HCT116 (cell line): ENCODE measurements at regions not wholly inside any gene's neighbourhood (a gene's known extent, or its start where the extent isn't known, plus 50 kb on each side); places are given as distances from the start of the nearest gene placed in this dataset.

Source experiments
- ATAC-seq: fragments of 200-7000 bp; cut with Tn5 transposase; 2 replicates; pipeline ENCODE4 v1.9.1; 2020; ENCODE audit warnings: mild to moderate bottlenecking, moderate library complexity
- BruUV-seq: library from RNA; stranded (reverse); fragments of 400-500 nt; replicated peaks from 2 replicates; lab custom pipeline; 2021; lab: Mats Ljungman, UMichigan
- CTCF ChIA-PET: fragments of 300-600 bp; sonication (Branson Sonifier 250); formaldehyde crosslinking; loops from one replicate; lab custom pipeline; 2021; ENCODE audit warnings: antibody characterized with exemption; lab: Charles Lee
- POLR2A ChIA-PET: fragments of 300-600, 350-600 bp; sonication (Branson Sonifier 250); formaldehyde crosslinking; loops from one replicate; lab custom pipeline; 2021; ENCODE audit warnings: antibody characterized with exemption; lab: Charles Lee
- RAD21 ChIA-PET, 2 experiments: fragments of 300-600 bp; sonication (Branson Sonifier 250); formaldehyde crosslinking; loops; one replicate each; lab custom pipeline; 2023; ENCODE audit warnings: low total read pairs in 2 of 2; ENCODE audit not compliant: uncharacterized antibody in 2 of 2, unreplicated experiment in 2 of 2, low non-redundant PET in 1 of 2; lab: Charles Lee
- DNase-seq: peaks from one replicate; pipeline ENCODE4 v3.0.0-alpha.2; 2010; ENCODE audit warnings: low read depth, low spot score
- H2AFZ ChIP-seq: fragments of 200-600 bp; shearing (Covaris generic), sonication (generic); 2 replicates; pipeline ENCODE4 v1.6.1; 2017; ENCODE audit warnings: low read depth, mixed run types, mixed read lengths, antibody characterized with exemption, low read length; ENCODE audit not compliant: poor library complexity, severe bottlenecking
- H3K27ac ChIP-seq: 2 replicates; pipeline ENCODE4 v1.5.1; 2012; ENCODE audit warnings: low read depth, low read length
- H3K27me3 ChIP-seq: fragments of 200-600 bp; sonication (generic); 2 replicates; pipeline ENCODE4 v1.6.1; 2016; ENCODE audit warnings: mixed run types, low read length, mixed read lengths; ENCODE audit not compliant: insufficient read depth
- H3K36me3 ChIP-seq, 2 experiments: fragments of 200-500 bp in 1 of 2; fragments of 200-600 bp in 1 of 2; sonication (Bioruptor generic) in 1 of 2; sonication (generic) in 1 of 2; 2 replicates each; pipeline versions ENCODE4 v1.5.1 to v1.6.1; 2014 to 2016; ENCODE audit warnings: low read length in 2 of 2, inconsistent platforms in 1 of 2, mixed read lengths in 1 of 2, mixed run types in 1 of 2; ENCODE audit not compliant: insufficient read depth in 2 of 2, control insufficient read depth in 1 of 2
- H3K4me1 ChIP-seq, 2 experiments: fragments of 200-600 bp in 1 of 2; sonication (generic) in 1 of 2; 2 replicates each; pipeline versions ENCODE4 v1.5.1 to v1.6.1; 2012 to 2017; ENCODE audit warnings: low read length in 2 of 2, inconsistent platforms in 1 of 2, mild to moderate bottlenecking in 1 of 2, mixed read lengths in 1 of 2, mixed run types in 1 of 2, moderate library complexity in 1 of 2; ENCODE audit not compliant: insufficient read depth in 2 of 2, control insufficient read depth in 1 of 2
- H3K4me2 ChIP-seq: fragments of 200-600 bp; sonication (generic); 2 replicates; pipeline ENCODE4 v1.6.1; 2017; ENCODE audit warnings: mixed run types, low read length, mixed read lengths
- H3K4me3 ChIP-seq, 2 experiments: fragments of 200-600 bp in 1 of 2; sonication (generic) in 1 of 2; replicated peaks in 1 of 2; 2 replicates each; pipeline ENCODE4 v1.5.1; 2011 to 2016; ENCODE audit warnings: low read length in 2 of 2, control low read depth in 1 of 2, low read depth in 1 of 2, mild to moderate bottlenecking in 1 of 2, mixed read lengths in 1 of 2, mixed run types in 1 of 2
- H3K79me2 ChIP-seq: fragments of 200-600 bp; sonication (generic); 2 replicates; pipeline ENCODE4 v1.6.1; 2017; ENCODE audit warnings: mild to moderate bottlenecking, mixed run types, low read length, moderate library complexity, mixed read lengths; ENCODE audit not compliant: insufficient read depth
- H3K9ac ChIP-seq: fragments of 200-600 bp; sonication (generic); 2 replicates; pipeline ENCODE4 v1.6.1; 2016; ENCODE audit warnings: low read length, mixed read lengths
- H3K9me2 ChIP-seq: fragments of 200-600 bp; sonication (generic), shearing (Covaris generic); 2 replicates; pipeline ENCODE4 v1.6.1; 2017; ENCODE audit warnings: mixed run types, mild to moderate bottlenecking, moderate library complexity; ENCODE audit not compliant: insufficient read depth
- H3K9me3 ChIP-seq, 2 experiments: fragments of 200-500 bp in 1 of 2; fragments of 200-600 bp in 1 of 2; sonication (Bioruptor generic) in 1 of 2; sonication (generic) in 1 of 2; 2 replicates each; pipeline ENCODE4 v1.6.1; 2014 to 2017; ENCODE audit warnings: low read length in 2 of 2, mixed read lengths in 2 of 2, inconsistent platforms in 1 of 2, low read depth in 1 of 2, mild to moderate bottlenecking in 1 of 2, mixed run types in 1 of 2, moderate library complexity in 1 of 2; ENCODE audit not compliant: control insufficient read depth in 1 of 2, insufficient read depth in 1 of 2
- H4K20me1 ChIP-seq: fragments of 200-600 bp; sonication (generic), shearing (Covaris generic); 2 replicates; pipeline ENCODE4 v1.6.1; 2017; ENCODE audit warnings: mixed run types, mild to moderate bottlenecking, moderate library complexity; ENCODE audit not compliant: insufficient read depth
- CBX3 ChIP-seq: IDR thresholded peaks from 2 replicates; pipeline ENCODE4 v1.6.1; 2012; ENCODE audit warnings: low read depth
- FOSL1 ChIP-seq: IDR thresholded peaks from 2 replicates; pipeline ENCODE4 v1.6.1; 2012; ENCODE audit warnings: low read depth
- JUND ChIP-seq: IDR thresholded peaks from 2 replicates; pipeline ENCODE4 v1.6.1; 2012
- MAX ChIP-seq: IDR thresholded peaks from 2 replicates; pipeline ENCODE4 v1.6.1; 2012
- POLR2A ChIP-seq: IDR thresholded peaks from 2 replicates; pipeline ENCODE4 v1.7.0; 2011; ENCODE audit warnings: borderline replicate concordance; ENCODE audit not compliant: insufficient read depth, insufficient read length; ENCODE audit errors: extremely low read depth
- REST ChIP-seq: IDR thresholded peaks from 2 replicates; pipeline ENCODE4 v1.6.1; 2012; ENCODE audit warnings: low read depth
- SP1 ChIP-seq: IDR thresholded peaks from 2 replicates; pipeline ENCODE4 v1.6.1; 2012; ENCODE audit warnings: low read depth
- SRF ChIP-seq: IDR thresholded peaks from 2 replicates; pipeline ENCODE4 v1.6.1; 2012; ENCODE audit warnings: low read depth
- TCF7L2 ChIP-seq: IDR thresholded peaks from 2 replicates; pipeline ENCODE4 v1.7.0; 2011; ENCODE audit warnings: borderline replicate concordance, inconsistent platforms; ENCODE audit not compliant: insufficient read depth, insufficient read length; ENCODE audit errors: extremely low read depth
- intact Hi-C: fragments of 100-400 bp; cut with micrococcal nuclease; formaldehyde crosslinking; loops from 2 replicates; pipeline ENCODE4 v1.10.0; 2022

GRCh38 chr3:177693616-177694264 is 496.5 kb upstream of the TBL1XR1 start:
- H3K9me3 ChIP-seq, result no peaks in the 10 kb centered on the region
- ChIA-PET RAD21 (interaction anchor here in 1 of 2 experiments (0.6 kb wide), 1 partner anchor 472 kb away, joined by 3 read pairs; no protein-coding TSS in a partner anchor), CTCF (no interaction called here), POLR2A (no interaction called here)
- H4K20me1 ChIP-seq, result no peaks in the 10 kb centered on the region
- H3K79me2 ChIP-seq, result no peaks in the 10 kb centered on the region
- no peak for ATAC-seq
- H2AFZ ChIP-seq, result no peak overlapping the region
- no peak overlapping the region for H3K4me2 ChIP-seq
- no peak overlapping the region for H3K9ac ChIP-seq
- no TSS peak for BruUV-seq
- no peaks in the 10 kb centered on the region for H3K4me1 ChIP-seq
- no peaks in the 10 kb centered on the region for H3K9me2 ChIP-seq
- intact Hi-C loops, result no loop called here
- H3K27me3 ChIP-seq, result no peaks in the 10 kb centered on the region
- TF ChIP-seq SP1, result no peak
- TF ChIP-seq FOSL1, result no peak
- no peak for TF ChIP-seq POLR2A
- TF ChIP-seq SRF, result no peak
- no peak for TF ChIP-seq TCF7L2
- TF ChIP-seq JUND, result no peak
- TF ChIP-seq CBX3, result no peak
- no peak for TF ChIP-seq MAX
- TF ChIP-seq REST, result no peak
- H3K27ac ChIP-seq, result no peak overlapping the region
- H3K4me3 ChIP-seq, result no peak overlapping the region
- DNase-seq, result no peak
- no peaks in the 10 kb centered on the region for H3K36me3 ChIP-seq
